Right renal cortex interstitium (tissue), 3 donors: ENCODE measurements at regions not wholly inside any gene's neighbourhood (a gene's known extent, or its start where the extent isn't known, plus 50 kb on each side); places are given as distances from the start of the nearest gene placed in this dataset.
"Not testable (repeated sequence)": the region's sequence is repeated elsewhere in the genome, so short reads cannot be mapped to it uniquely, and the experiment has no call there.

Experiments used
- DNase-seq, 3 donors: peaks; one replicate each; pipeline ENCODE4 v3.0.0-alpha.2; 2013; ENCODE audit warnings: low read depth in 3 of 3, low spot score in 2 of 3

- no peak for DNase-seq
Measured at GRCh38 chr11:29495676-29496075, 521.2 kb downstream of the KCNA4 start.

- no peak for DNase-seq
Measured at GRCh38 chr11:29490938-29491337, 525.9 kb downstream of the KCNA4 start.

GRCh38 chr11:29486301-29486700 is 530.5 kb downstream of the KCNA4 start:
- DNase-seq = no peak

- no peak for DNase-seq
Measured at GRCh38 chr11:29485641-29486040, 531.2 kb downstream of the KCNA4 start.

- DNase-seq = no peak
Measured at GRCh38 chr11:29484548-29484947, 532.3 kb downstream of the KCNA4 start.

GRCh38 chr11:29483831-29484230 is 533.0 kb downstream of the KCNA4 start:
- DNase-seq = no peak

- peak in 1 of 3 donors; percentile 3 for DNase-seq
Measured at GRCh38 chr11:29482510-29482909, 534.3 kb downstream of the KCNA4 start.

- no peak for DNase-seq
Measured at GRCh38 chr11:29481738-29482137, 535.1 kb downstream of the KCNA4 start.

GRCh38 chr11:29480981-29481380 is 535.8 kb downstream of the KCNA4 start:
- DNase-seq = no peak

GRCh38 chr11:29458252-29458651 is 558.6 kb downstream of the KCNA4 start:
- no peak for DNase-seq

- DNase-seq = no peak
Measured at GRCh38 chr11:29452146-29452545, 564.7 kb downstream of the KCNA4 start.

GRCh38 chr11:29449281-29450074 is 567.4 kb downstream of the KCNA4 start:
- DNase-seq = no peak

GRCh38 chr11:29448246-29448877 is 568.5 kb downstream of the KCNA4 start:
- no peak for DNase-seq

- DNase-seq = no peak
Measured at GRCh38 chr11:29447821-29448220, 569.0 kb downstream of the KCNA4 start.

GRCh38 chr11:29446132-29446531 is 570.7 kb downstream of the KCNA4 start:
- DNase-seq = no peak

GRCh38 chr11:29445191-29445590 is 571.6 kb downstream of the KCNA4 start:
- not testable (repeated sequence) for DNase-seq

GRCh38 chr11:29438815-29439214 is 578.0 kb downstream of the KCNA4 start:
- DNase-seq = no peak

- no peak for DNase-seq
Measured at GRCh38 chr11:29435421-29435820, 581.4 kb downstream of the KCNA4 start.

- DNase-seq = no peak
Measured at GRCh38 chr11:29432719-29433325, 584.0 kb downstream of the KCNA4 start.

- no peak for DNase-seq
Measured at GRCh38 chr11:29405305-29405704, 611.5 kb downstream of the KCNA4 start.

- DNase-seq = no peak
Measured at GRCh38 chr11:29395555-29396072, 621.2 kb downstream of the KCNA4 start.

GRCh38 chr11:29389793-29390192 is 627.0 kb downstream of the KCNA4 start:
- no peak for DNase-seq
